NT2/D1 (cell line): ENCODE measurements at regions not wholly inside any gene's neighbourhood (a gene's known extent, or its start where the extent isn't known, plus 50 kb on each side); places are given as distances from the start of the nearest gene placed in this dataset.
"Not testable (repeated sequence)": the region's sequence is repeated elsewhere in the genome, so short reads cannot be mapped to it uniquely, and the experiment has no call there.

Experiments
- YY1 ChIP-seq: IDR thresholded peaks from 2 replicates; pipeline ENCODE4 v1.6.1; 2011; ENCODE audit not compliant: insufficient read length, insufficient read depth
- ZNF274 ChIP-seq: IDR thresholded peaks from 2 replicates; pipeline ENCODE4 v1.6.1; 2011; ENCODE audit warnings: mild to moderate bottlenecking, low read depth, low read length

GRCh38 chr16:54991946-54992345 lies 61.3 kb downstream of the IRX5 start:
- not testable (repeated sequence) for TF ChIP-seq ZNF274, YY1
